Esophagus muscularis mucosa (tissue), 3 donors: ENCODE measurements at regions not wholly inside any gene's neighbourhood (a gene's known extent, or its start where the extent isn't known, plus 50 kb on each side); places are given as distances from the start of the nearest gene placed in this dataset.

Experiments used
- CTCF ChIP-seq, 3 experiments: fragments of 200-600 bp in 2 of 3; fragments of 450-650 bp in 1 of 3; sonication (generic) in 2 of 3; IDR thresholded peaks; one replicate each; pipeline ENCODE4 v1.5.1; 2017 to 2019; ENCODE audit warnings: antibody characterized with exemption in 3 of 3, mild to moderate bottlenecking in 2 of 3, moderate library complexity in 1 of 3
- POLR2A ChIP-seq: fragments of 450-650 bp; IDR thresholded peaks from one replicate; pipeline ENCODE4 v1.6.1; 2017; ENCODE audit warnings: antibody characterized with exemption, moderate library complexity, mild to moderate bottlenecking, low read depth
- POLR2AphosphoS5 ChIP-seq, 2 donors: sonication (generic); formaldehyde crosslinking; IDR thresholded peaks; one replicate each; pipeline ENCODE4 v1.6.1; 2017; ENCODE audit warnings: antibody characterized with exemption in 2 of 2

- TF ChIP-seq CTCF (IDR thresholded peaks at IDR 0.05) (no peak), POLR2AphosphoS5 (IDR thresholded peaks at IDR 0.05) (no peak), POLR2A (no peak)
Observed at GRCh38 chr1:57683037-57683942, 259.4 kb upstream of the DAB1 start.
